Germinal center (tissue), 1 donor: ENCODE measurements at regions not wholly inside any gene's neighbourhood (a gene's known extent, or its start where the extent isn't known, plus 50 kb on each side); places are given as distances from the start of the nearest gene placed in this dataset.
"Not testable (repeated sequence)": the region's sequence is repeated elsewhere in the genome, so short reads cannot be mapped to it uniquely, and the experiment has no call there.

Experiments used
- DNase-seq: peaks from one replicate; pipeline ENCODE4 v3.0.0; 2012; ENCODE audit warnings: mixed read lengths, low spot score

- no peak for DNase-seq
Measured at GRCh38 chr14:86072116-86072894, 542.4 kb downstream of the FLRT2 start.

GRCh38 chr14:86066651-86067050, 536.7 kb downstream of the FLRT2 start:
- DNase-seq: no peak

- DNase-seq: no peak
Measured at GRCh38 chr14:86065407-86065806, 535.5 kb downstream of the FLRT2 start.

GRCh38 chr14:86064595-86064994, 534.7 kb downstream of the FLRT2 start:
- not testable (repeated sequence) for DNase-seq

- no peak for DNase-seq
Measured at GRCh38 chr14:86057018-86057667, 527.2 kb downstream of the FLRT2 start.

- DNase-seq: no peak
Measured at GRCh38 chr14:86055512-86056075, 525.6 kb downstream of the FLRT2 start.

- DNase-seq: no peak
Measured at GRCh38 chr14:86052868-86053267, 522.9 kb downstream of the FLRT2 start.

- DNase-seq: no peak
Measured at GRCh38 chr14:86050757-86051156, 520.8 kb downstream of the FLRT2 start.

GRCh38 chr14:86050072-86050683, 520.2 kb downstream of the FLRT2 start:
- no peak for DNase-seq

GRCh38 chr14:86039176-86039575, 509.2 kb downstream of the FLRT2 start:
- no peak for DNase-seq

- peak; percentile 4 for DNase-seq
Measured at GRCh38 chr14:86038387-86039042, 508.6 kb downstream of the FLRT2 start.

GRCh38 chr14:86035882-86036281, 505.9 kb downstream of the FLRT2 start:
- no peak for DNase-seq

GRCh38 chr14:86027990-86028389, 498.0 kb downstream of the FLRT2 start:
- no peak for DNase-seq

- no peak for DNase-seq
Measured at GRCh38 chr14:86027144-86027543, 497.2 kb downstream of the FLRT2 start.

GRCh38 chr14:86022031-86022629, 492.2 kb downstream of the FLRT2 start:
- no peak for DNase-seq

- no peak for DNase-seq
Measured at GRCh38 chr14:86020841-86021240, 490.9 kb downstream of the FLRT2 start.

- no peak for DNase-seq
Measured at GRCh38 chr14:86015941-86016340, 486.0 kb downstream of the FLRT2 start.

- DNase-seq: no peak
Measured at GRCh38 chr14:86015511-86015910, 485.6 kb downstream of the FLRT2 start.

GRCh38 chr14:86013641-86014040, 483.7 kb downstream of the FLRT2 start:
- DNase-seq: no peak

GRCh38 chr14:86012461-86012860, 482.5 kb downstream of the FLRT2 start:
- no peak for DNase-seq

GRCh38 chr14:86003998-86004397, 474.1 kb downstream of the FLRT2 start:
- no peak for DNase-seq

- DNase-seq: no peak
Measured at GRCh38 chr14:85996551-85996950, 466.6 kb downstream of the FLRT2 start.
